ENCODE measurements at regions not wholly inside any gene's neighbourhood (a gene's known extent, or its start where the extent isn't known, plus 50 kb on each side); places are given as distances from the start of the nearest gene placed in this dataset.

GRCh38 chr1:227466039-227466645 is 97.2 kb upstream of the ZNF678 start:
- TF ChIP-seq, protein P1, sequence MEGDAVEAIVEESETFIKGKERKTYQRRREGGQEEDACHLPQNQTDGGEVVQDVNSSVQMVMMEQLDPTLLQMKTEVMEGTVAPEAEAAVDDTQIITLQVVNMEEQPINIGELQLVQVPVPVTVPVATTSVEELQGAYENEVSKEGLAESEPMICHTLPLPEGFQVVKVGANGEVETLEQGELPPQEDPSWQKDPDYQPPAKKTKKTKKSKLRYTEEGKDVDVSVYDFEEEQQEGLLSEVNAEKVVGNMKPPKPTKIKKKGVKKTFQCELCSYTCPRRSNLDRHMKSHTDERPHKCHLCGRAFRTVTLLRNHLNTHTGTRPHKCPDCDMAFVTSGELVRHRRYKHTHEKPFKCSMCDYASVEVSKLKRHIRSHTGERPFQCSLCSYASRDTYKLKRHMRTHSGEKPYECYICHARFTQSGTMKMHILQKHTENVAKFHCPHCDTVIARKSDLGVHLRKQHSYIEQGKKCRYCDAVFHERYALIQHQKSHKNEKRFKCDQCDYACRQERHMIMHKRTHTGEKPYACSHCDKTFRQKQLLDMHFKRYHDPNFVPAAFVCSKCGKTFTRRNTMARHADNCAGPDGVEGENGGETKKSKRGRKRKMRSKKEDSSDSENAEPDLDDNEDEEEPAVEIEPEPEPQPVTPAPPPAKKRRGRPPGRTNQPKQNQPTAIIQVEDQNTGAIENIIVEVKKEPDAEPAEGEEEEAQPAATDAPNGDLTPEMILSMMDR (IDR thresholded peaks at IDR 0.05) = no peak
- TF ChIP-seq EZH2phosphoT487 (IDR thresholded peaks at IDR 0.05) = no peak

All from neural progenitor cell (in vitro differentiated cells).